Peyer's patch (tissue), 4 donors: ENCODE measurements at regions not wholly inside any gene's neighbourhood (a gene's known extent, or its start where the extent isn't known, plus 50 kb on each side); places are given as distances from the start of the nearest gene placed in this dataset.

Experiments used
- DNase-seq, 3 donors: peaks; one replicate each; pipeline ENCODE4 v3.0.0-alpha.2; 2017 to 2019
- H3K27ac ChIP-seq, 4 donors: fragments of 200-600 bp; sonication (generic); one replicate each; pipeline ENCODE4 v1.5.1; 2016 to 2019
- H3K27me3 ChIP-seq, 2 donors: fragments of 200-600 bp; sonication (generic); one replicate each; pipeline ENCODE4 v1.5.1; 2019
- H3K36me3 ChIP-seq, 3 donors: fragments of 200-600 bp; sonication (generic); one replicate each; pipeline ENCODE4 v1.5.1; 2016 to 2019
- H3K4me1 ChIP-seq, 4 donors: fragments of 200-600 bp; sonication (generic); one replicate each; pipeline ENCODE4 v1.5.1; 2016 to 2019
- H3K4me3 ChIP-seq, 4 donors: fragments of 200-600 bp; sonication (generic); 1 replicate in 3 of 4; 2 replicates in 1 of 4; pipeline ENCODE4 v1.5.1; 2016 to 2019; ENCODE audit warnings: mild to moderate bottlenecking in 1 of 4
- H3K9me3 ChIP-seq, 4 donors: fragments of 200-600 bp; sonication (generic); one replicate each; pipeline ENCODE4 v1.5.1; 2016 to 2019; ENCODE audit warnings: mild to moderate bottlenecking in 1 of 4
- POLR2A ChIP-seq, 2 donors: fragments of 450-650 bp; IDR thresholded peaks; one replicate each; pipeline ENCODE4 v1.5.1; 2017; ENCODE audit warnings: antibody characterized with exemption in 2 of 2, mild to moderate bottlenecking in 2 of 2, moderate library complexity in 2 of 2
- TF ChIP-seq, protein P1 (sequence below), 6 experiments: fragments of 450-650 bp in 4 of 6; fragments of 200-600 bp in 2 of 6; sonication (generic) in 1 of 6; IDR thresholded peaks; one replicate each; pipeline ENCODE4 v1.5.1; 2017 to 2019; ENCODE audit warnings: antibody characterized with exemption in 6 of 6, mild to moderate bottlenecking in 3 of 6, moderate library complexity in 1 of 6

DNA sequence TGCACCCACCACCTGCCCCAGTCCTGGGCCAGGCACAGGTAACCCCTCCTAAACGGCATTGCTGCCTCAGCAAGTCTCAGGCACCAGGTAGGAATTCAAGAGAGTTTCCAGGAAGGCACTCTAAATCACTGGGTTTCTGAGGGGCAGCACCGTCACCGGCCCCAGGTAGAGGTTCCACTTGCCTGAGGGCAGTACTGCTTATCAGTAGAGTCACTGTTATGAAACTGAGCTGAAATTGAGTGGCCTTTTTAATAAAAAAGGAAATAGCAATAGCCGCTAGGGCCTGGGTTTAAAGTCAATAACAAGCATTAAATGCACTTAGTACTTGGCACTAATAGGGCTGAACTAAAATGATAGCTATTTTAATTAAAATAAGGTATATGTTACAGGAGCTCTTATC lies 653.7 kb downstream of the METTL4 start:
- no peak overlapping the region for H3K27ac ChIP-seq
- DNase-seq: no peak
- peaks cover 0 to 9% (median 0%) of the 10 kb centered on the region in 4 donors for H3K9me3 ChIP-seq
- no peak overlapping the region for H3K4me3 ChIP-seq
- no peaks in the 10 kb centered on the region for H3K36me3 ChIP-seq
- no peak for TF ChIP-seq POLR2A (IDR thresholded peaks at IDR 0.05)
- TF ChIP-seq, protein P1, sequence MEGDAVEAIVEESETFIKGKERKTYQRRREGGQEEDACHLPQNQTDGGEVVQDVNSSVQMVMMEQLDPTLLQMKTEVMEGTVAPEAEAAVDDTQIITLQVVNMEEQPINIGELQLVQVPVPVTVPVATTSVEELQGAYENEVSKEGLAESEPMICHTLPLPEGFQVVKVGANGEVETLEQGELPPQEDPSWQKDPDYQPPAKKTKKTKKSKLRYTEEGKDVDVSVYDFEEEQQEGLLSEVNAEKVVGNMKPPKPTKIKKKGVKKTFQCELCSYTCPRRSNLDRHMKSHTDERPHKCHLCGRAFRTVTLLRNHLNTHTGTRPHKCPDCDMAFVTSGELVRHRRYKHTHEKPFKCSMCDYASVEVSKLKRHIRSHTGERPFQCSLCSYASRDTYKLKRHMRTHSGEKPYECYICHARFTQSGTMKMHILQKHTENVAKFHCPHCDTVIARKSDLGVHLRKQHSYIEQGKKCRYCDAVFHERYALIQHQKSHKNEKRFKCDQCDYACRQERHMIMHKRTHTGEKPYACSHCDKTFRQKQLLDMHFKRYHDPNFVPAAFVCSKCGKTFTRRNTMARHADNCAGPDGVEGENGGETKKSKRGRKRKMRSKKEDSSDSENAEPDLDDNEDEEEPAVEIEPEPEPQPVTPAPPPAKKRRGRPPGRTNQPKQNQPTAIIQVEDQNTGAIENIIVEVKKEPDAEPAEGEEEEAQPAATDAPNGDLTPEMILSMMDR (IDR thresholded peaks at IDR 0.05): no peak
- no peaks in the 10 kb centered on the region for H3K4me1 ChIP-seq
- H3K27me3 ChIP-seq: no peaks in the 10 kb centered on the region

- no peak overlapping the region for H3K27ac ChIP-seq
- no peak for DNase-seq
- H3K36me3 ChIP-seq: no peaks in the 10 kb centered on the region
- H3K4me3 ChIP-seq: no peak overlapping the region
- H3K9me3 ChIP-seq: no peaks in the 10 kb centered on the region
- no peak for TF ChIP-seq POLR2A (IDR thresholded peaks at IDR 0.05)
- TF ChIP-seq, protein P1 (IDR thresholded peaks at IDR 0.05): no peak
- H3K4me1 ChIP-seq: no peaks in the 10 kb centered on the region
- H3K27me3 ChIP-seq: no peaks in the 10 kb centered on the region
Measured at GRCh38 chr18:1922066-1922465, 649.2 kb downstream of the METTL4 start.

- no peaks in the 10 kb centered on the region for H3K27me3 ChIP-seq
- no peak for TF ChIP-seq POLR2A (IDR thresholded peaks at IDR 0.05)
- TF ChIP-seq, protein P1 (IDR thresholded peaks at IDR 0.05): no peak
Measured at GRCh38 chr18:1928711-1929110, 642.6 kb downstream of the METTL4 start.

GRCh38 chr18:1929720-1930119 lies 641.6 kb downstream of the METTL4 start:
- Histone ChIP-seq H3K27me3 (no peaks in the 10 kb centered on the region), H3K36me3 (no peaks in the 10 kb centered on the region), H3K9me3 (no peaks in the 10 kb centered on the region), H3K4me1 (no peaks in the 10 kb centered on the region), H3K27ac (no peak overlapping the region), H3K4me3 (no peak overlapping the region)
- TF ChIP-seq POLR2A (IDR thresholded peaks at IDR 0.05): no peak
- TF ChIP-seq, protein P1 (IDR thresholded peaks at IDR 0.05): no peak
- no peak for DNase-seq

More at GRCh38 chr18:1928711-1929110, 642.6 kb downstream of the METTL4 start:
- Histone ChIP-seq H3K9me3 (no peaks in the 10 kb centered on the region), H3K27ac (no peak overlapping the region), H3K36me3 (no peaks in the 10 kb centered on the region), H3K4me1 (no peaks in the 10 kb centered on the region), H3K4me3 (no peak overlapping the region)
- no peak for DNase-seq

- Histone ChIP-seq H3K27me3 (no peaks in the 10 kb centered on the region), H3K36me3 (no peaks in the 10 kb centered on the region), H3K9me3 (no peaks in the 10 kb centered on the region), H3K4me1 (no peaks in the 10 kb centered on the region), H3K27ac (no peak overlapping the region), H3K4me3 (no peak overlapping the region)
- no peak for DNase-seq
- TF ChIP-seq, protein P1 (IDR thresholded peaks at IDR 0.05): no peak
- no peak for TF ChIP-seq POLR2A (IDR thresholded peaks at IDR 0.05)
Measured at GRCh38 chr18:1930291-1931270, 640.7 kb downstream of the METTL4 start.
